ENCODE measurements at regions not wholly inside any gene's neighbourhood (a gene's known extent, or its start where the extent isn't known, plus 50 kb on each side); places are given as distances from the start of the nearest gene placed in this dataset.
A peak's percentile ranks its signal among the peaks of the same experiment; 100 is the strongest.

- DNase-seq, result no peak
Observed at GRCh38 chr2:8575834-8576423, 105.9 kb upstream of the ID2 start.

GRCh38 chr2:8576525-8577167 lies 105.2 kb upstream of the ID2 start:
- DNase-seq, result peak; percentile 31

- no peak for DNase-seq
Observed at GRCh38 chr2:8577573-8577972, 104.3 kb upstream of the ID2 start.

GRCh38 chr2:8578335-8579244 lies 103.3 kb upstream of the ID2 start:
- no peak for DNase-seq

GRCh38 chr2:8579485-8580085 lies 102.3 kb upstream of the ID2 start:
- DNase-seq, result no peak

- DNase-seq, result no peak
Observed at GRCh38 chr2:8580316-8581233, 101.3 kb upstream of the ID2 start.

- no peak for DNase-seq
Observed at GRCh38 chr2:8581234-8581561, 100.7 kb upstream of the ID2 start.

- no peak for DNase-seq
Observed at GRCh38 chr2:8581601-8582041, 100.2 kb upstream of the ID2 start.

- DNase-seq, result no peak
Observed at GRCh38 chr2:8582191-8582590, 99.7 kb upstream of the ID2 start.

- no peak for DNase-seq
Observed at GRCh38 chr2:8582651-8583399, 99.0 kb upstream of the ID2 start.

- peak; percentile 71 for DNase-seq
Observed at GRCh38 chr2:8583400-8584173, 98.3 kb upstream of the ID2 start.

- no peak for DNase-seq
Observed at GRCh38 chr2:8584174-8585066, 97.4 kb upstream of the ID2 start.

GRCh38 chr2:8586457-8587051 lies 95.3 kb upstream of the ID2 start:
- DNase-seq, result no peak

GRCh38 chr2:8587251-8587791 lies 94.5 kb upstream of the ID2 start:
- no peak for DNase-seq

GRCh38 chr2:8587920-8588830 lies 93.7 kb upstream of the ID2 start:
- no peak for DNase-seq

GRCh38 chr2:8588831-8589191 lies 93.0 kb upstream of the ID2 start:
- no peak for DNase-seq

GRCh38 chr2:8589721-8590120 lies 92.1 kb upstream of the ID2 start:
- DNase-seq, result no peak

- DNase-seq, result no peak
Observed at GRCh38 chr2:8590938-8591337, 90.9 kb upstream of the ID2 start.
